Caco-2 (cell line): ENCODE measurements at regions not wholly inside any gene's neighbourhood (a gene's known extent, or its start where the extent isn't known, plus 50 kb on each side); places are given as distances from the start of the nearest gene placed in this dataset.

Experiments
- BruUV-seq: library from RNA; stranded (reverse); fragments of 400-500 nt; replicated peaks from 2 replicates; lab custom pipeline; 2021; lab: Mats Ljungman, UMichigan
- CTCF ChIA-PET: fragments of 300-600 bp; sonication (Branson Sonifier 250); formaldehyde crosslinking; loops from one replicate; lab custom pipeline; 2022; ENCODE audit warnings: antibody characterized with exemption; lab: Charles Lee
- POLR2A ChIA-PET: fragments of 300-600 bp; sonication (Branson Sonifier 250); formaldehyde crosslinking; loops from one replicate; lab custom pipeline; 2022; ENCODE audit warnings: antibody characterized with exemption; lab: Charles Lee
- DNase-seq, 2 experiments: peaks; one replicate each; pipeline versions ENCODE4 v3.0.0 to v3.0.0-alpha.2; 2020 to 2022
- H3K27me3 ChIP-seq: replicated peaks from 2 replicates; pipeline ENCODE4 v1.6.0; 2011; ENCODE audit warnings: low read length; ENCODE audit not compliant: control insufficient read depth, insufficient read depth
- H3K36me3 ChIP-seq: 2 replicates; pipeline ENCODE4 v1.5.1; 2011; ENCODE audit warnings: low read length; ENCODE audit not compliant: control insufficient read depth, insufficient read depth
- H3K4me1 ChIP-seq: fragments of 250-450 bp; sonication (Bioruptor Pico); 2 replicates; pipeline ENCODE4 v1.5.1; 2020; ENCODE audit warnings: mild to moderate bottlenecking
- H3K4me3 ChIP-seq: 2 replicates; pipeline ENCODE4 v1.5.1; 2011; ENCODE audit warnings: low read depth, mild to moderate bottlenecking, control low read depth, low read length
- H3K9me3 ChIP-seq: fragments of 250-450 bp; sonication (Bioruptor Pico); 2 replicates; pipeline ENCODE4 v1.5.1; 2020; ENCODE audit warnings: mild to moderate bottlenecking, moderate library complexity
- H3K27ac Mint-ChIP-seq: one replicate; pipeline ENCODE4 v1.8.0; 2022; ENCODE audit warnings: mixed read lengths; ENCODE audit not compliant: unreplicated experiment
- H3K27me3 Mint-ChIP-seq: one replicate; pipeline ENCODE4 v1.8.0; 2022; ENCODE audit warnings: mixed read lengths; ENCODE audit not compliant: insufficient read depth, unreplicated experiment
- H3K36me3 Mint-ChIP-seq: one replicate; pipeline ENCODE4 v1.8.0; 2022; ENCODE audit warnings: mild to moderate bottlenecking, mixed read lengths; ENCODE audit not compliant: insufficient read depth, unreplicated experiment
- H3K4me1 Mint-ChIP-seq: one replicate; pipeline ENCODE4 v1.8.0; 2022; ENCODE audit warnings: low read depth, mixed read lengths; ENCODE audit not compliant: unreplicated experiment
- H3K4me3 Mint-ChIP-seq: one replicate; pipeline ENCODE4 v1.8.0; 2022; ENCODE audit warnings: mild to moderate bottlenecking, moderate library complexity, mixed read lengths; ENCODE audit not compliant: unreplicated experiment
- H3K9me3 Mint-ChIP-seq: one replicate; pipeline ENCODE4 v1.8.0; 2022; ENCODE audit warnings: mixed read lengths; ENCODE audit not compliant: unreplicated experiment
- intact Hi-C: fragments of 100-400 bp; cut with micrococcal nuclease; formaldehyde crosslinking; loops from one replicate; pipeline ENCODE4 v1.10.0; 2022; ENCODE audit not compliant: unreplicated experiment
- TF ChIP-seq, protein P1 (sequence below), 2 experiments: fragments of 200-600 bp in 1 of 2; IDR thresholded peaks; 1 replicate in 1 of 2; 2 replicates in 1 of 2; pipeline versions ENCODE4 v1.5.1 to v1.8.0; 2011 to 2022; ENCODE audit warnings: antibody characterized with exemption in 1 of 2, control low read depth in 1 of 2, inconsistent platforms in 1 of 2, low read depth in 1 of 2, low read length in 1 of 2, mild to moderate bottlenecking in 1 of 2, moderate library complexity in 1 of 2; ENCODE audit not compliant: insufficient read depth in 1 of 2, severe bottlenecking in 1 of 2, unreplicated experiment in 1 of 2

DNA sequence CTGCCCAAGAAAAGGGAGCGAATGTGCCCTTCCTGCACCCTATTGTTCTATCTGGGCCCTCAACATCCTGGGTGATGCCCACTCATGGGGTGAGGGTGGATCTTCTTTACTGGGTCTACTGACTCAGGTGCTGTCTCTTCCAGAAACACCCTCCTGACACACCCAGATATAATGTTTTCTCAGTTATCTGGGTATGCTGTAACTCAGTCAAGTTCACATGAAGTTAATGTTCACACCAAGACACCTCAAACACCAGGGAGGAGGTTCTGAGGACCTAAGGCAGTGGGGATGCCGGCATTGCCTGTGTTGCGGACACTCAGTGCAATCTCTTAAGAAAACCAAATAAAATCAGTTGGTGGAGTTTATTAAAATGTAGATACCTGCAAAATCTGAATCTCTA, 500.9 kb downstream of the BCL11A start:
- intact Hi-C loops = no loop called here
- peaks cover 13% of the 10 kb centered on the region for H3K9me3 Mint-ChIP-seq
- TF ChIP-seq, protein P1, sequence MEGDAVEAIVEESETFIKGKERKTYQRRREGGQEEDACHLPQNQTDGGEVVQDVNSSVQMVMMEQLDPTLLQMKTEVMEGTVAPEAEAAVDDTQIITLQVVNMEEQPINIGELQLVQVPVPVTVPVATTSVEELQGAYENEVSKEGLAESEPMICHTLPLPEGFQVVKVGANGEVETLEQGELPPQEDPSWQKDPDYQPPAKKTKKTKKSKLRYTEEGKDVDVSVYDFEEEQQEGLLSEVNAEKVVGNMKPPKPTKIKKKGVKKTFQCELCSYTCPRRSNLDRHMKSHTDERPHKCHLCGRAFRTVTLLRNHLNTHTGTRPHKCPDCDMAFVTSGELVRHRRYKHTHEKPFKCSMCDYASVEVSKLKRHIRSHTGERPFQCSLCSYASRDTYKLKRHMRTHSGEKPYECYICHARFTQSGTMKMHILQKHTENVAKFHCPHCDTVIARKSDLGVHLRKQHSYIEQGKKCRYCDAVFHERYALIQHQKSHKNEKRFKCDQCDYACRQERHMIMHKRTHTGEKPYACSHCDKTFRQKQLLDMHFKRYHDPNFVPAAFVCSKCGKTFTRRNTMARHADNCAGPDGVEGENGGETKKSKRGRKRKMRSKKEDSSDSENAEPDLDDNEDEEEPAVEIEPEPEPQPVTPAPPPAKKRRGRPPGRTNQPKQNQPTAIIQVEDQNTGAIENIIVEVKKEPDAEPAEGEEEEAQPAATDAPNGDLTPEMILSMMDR (IDR thresholded peaks at IDR 0.05; ENCODE audit: insufficient read depth in 1 of 2, low read depth in 1 of 2, low read length in 1 of 2, severe bottlenecking in 1 of 2, unreplicated experiment in 1 of 2) = no peak
- no peaks in the 10 kb centered on the region for H3K9me3 ChIP-seq
- H3K4me3 ChIP-seq = no peak overlapping the region
- no peak overlapping the region for H3K4me3 Mint-ChIP-seq
- H3K36me3 ChIP-seq = no peaks in the 10 kb centered on the region
- no peaks in the 10 kb centered on the region for H3K36me3 Mint-ChIP-seq
- H3K4me1 Mint-ChIP-seq = peaks cover 11% of the 10 kb centered on the region
- no peaks in the 10 kb centered on the region for H3K27me3 ChIP-seq
- ChIA-PET POLR2A (no interaction called here), CTCF (no interaction called here)
- no TSS peak for BruUV-seq
- no peak overlapping the region for H3K27ac Mint-ChIP-seq
- no peaks in the 10 kb centered on the region for H3K4me1 ChIP-seq
- no peak for DNase-seq
- H3K27me3 Mint-ChIP-seq = no peaks in the 10 kb centered on the region

DNA sequence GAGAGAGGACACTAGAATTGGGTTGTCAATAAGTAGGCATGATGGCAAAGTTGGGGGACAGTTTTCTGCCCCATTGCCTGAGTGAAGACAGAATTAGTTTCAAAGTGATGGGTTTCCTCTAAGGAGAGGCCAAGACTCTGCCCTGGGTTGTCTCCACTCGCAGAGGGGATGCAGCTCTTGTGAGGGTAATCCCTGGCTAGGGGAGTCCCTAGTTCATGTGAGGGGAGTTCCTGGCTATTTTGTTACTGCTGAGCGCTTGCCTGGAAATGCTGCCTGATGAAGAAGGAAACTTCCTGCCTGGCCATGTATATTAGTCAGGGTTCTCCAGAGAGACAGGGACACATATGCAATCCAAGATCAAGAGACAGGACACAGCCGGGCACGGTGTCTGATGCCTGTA, 501.5 kb downstream of the BCL11A start:
- Histone ChIP-seq H3K9me3 (no peaks in the 10 kb centered on the region), H3K27me3 (no peaks in the 10 kb centered on the region), H3K36me3 (no peaks in the 10 kb centered on the region), H3K4me1 (no peaks in the 10 kb centered on the region), H3K4me3 (no peak overlapping the region)
- H3K27me3 Mint-ChIP-seq = no peaks in the 10 kb centered on the region
- TF ChIP-seq, protein P1 (IDR thresholded peaks at IDR 0.05; ENCODE audit: insufficient read depth in 1 of 2, low read depth in 1 of 2, low read length in 1 of 2, severe bottlenecking in 1 of 2, unreplicated experiment in 1 of 2) = no peak
- ChIA-PET CTCF (no interaction called here), POLR2A (no interaction called here)
- no peaks in the 10 kb centered on the region for H3K36me3 Mint-ChIP-seq
- H3K4me1 Mint-ChIP-seq = peaks cover 11% of the 10 kb centered on the region
- BruUV-seq = no TSS peak
- H3K9me3 Mint-ChIP-seq = peaks cover 10% of the 10 kb centered on the region
- H3K4me3 Mint-ChIP-seq = no peak overlapping the region
- DNase-seq = no peak
- intact Hi-C loops = no loop called here
- H3K27ac Mint-ChIP-seq = no peak overlapping the region

DNA sequence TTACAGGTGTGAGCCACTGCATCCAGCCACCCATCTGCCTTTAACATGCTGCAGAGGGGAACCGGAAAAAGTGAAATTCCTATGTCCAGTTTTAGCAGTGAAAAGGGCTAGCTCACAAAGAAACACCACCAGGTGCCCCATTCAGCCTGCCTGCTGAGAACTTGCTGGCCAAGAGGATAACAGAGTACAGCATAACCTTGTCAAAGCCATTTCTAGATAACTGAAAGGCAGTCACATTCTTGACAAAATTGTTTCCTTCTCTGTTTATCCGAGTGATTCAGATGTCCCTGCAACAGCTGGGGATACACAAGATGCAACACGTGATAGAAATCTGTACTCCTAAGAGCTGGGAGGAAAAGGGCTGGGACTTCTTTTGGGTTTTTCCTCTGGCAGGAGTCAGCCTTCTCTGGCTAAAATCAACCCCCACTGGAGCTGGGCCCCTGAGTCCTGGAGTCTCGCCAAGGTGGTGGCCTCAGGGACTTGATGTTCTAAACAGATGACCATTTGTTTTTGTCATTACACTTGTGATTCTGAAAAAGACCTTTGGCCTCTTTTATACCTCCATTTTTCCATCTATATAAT, 505.4 kb downstream of the BCL11A start:
- no peak overlapping the region for H3K27ac Mint-ChIP-seq
- no peaks in the 10 kb centered on the region for H3K9me3 ChIP-seq
- no peak overlapping the region for H3K4me3 ChIP-seq
- no peak for DNase-seq
- no peaks in the 10 kb centered on the region for H3K36me3 Mint-ChIP-seq
- no peaks in the 10 kb centered on the region for H3K4me1 ChIP-seq
- ChIA-PET CTCF (no interaction called here), POLR2A (no interaction called here)
- intact Hi-C loops = no loop called here
- no peaks in the 10 kb centered on the region for H3K9me3 Mint-ChIP-seq
- H3K4me3 Mint-ChIP-seq = no peak overlapping the region
- no TSS peak for BruUV-seq
- TF ChIP-seq, protein P1 (IDR thresholded peaks at IDR 0.05; ENCODE audit: insufficient read depth in 1 of 2, low read depth in 1 of 2, low read length in 1 of 2, severe bottlenecking in 1 of 2, unreplicated experiment in 1 of 2) = no peak
- no peaks in the 10 kb centered on the region for H3K4me1 Mint-ChIP-seq
- no peaks in the 10 kb centered on the region for H3K27me3 Mint-ChIP-seq
- H3K36me3 ChIP-seq = no peaks in the 10 kb centered on the region
- no peaks in the 10 kb centered on the region for H3K27me3 ChIP-seq
